Mucosa of stomach (tissue), 1 donor: ENCODE measurements at regions not wholly inside any gene's neighbourhood (a gene's known extent, or its start where the extent isn't known, plus 50 kb on each side); places are given as distances from the start of the nearest gene placed in this dataset.
"Not testable (repeated sequence)": the region's sequence is repeated elsewhere in the genome, so short reads cannot be mapped to it uniquely, and the experiment has no call there.

Source experiments
- H3K27me3 ChIP-seq: one replicate; pipeline ENCODE4 v1.7.0; 2013; ENCODE audit warnings: mild to moderate bottlenecking, low read length; ENCODE audit not compliant: control insufficient read depth, insufficient read depth
- H3K36me3 ChIP-seq: one replicate; pipeline ENCODE4 v1.7.0; 2013; ENCODE audit warnings: low read length; ENCODE audit not compliant: control insufficient read depth, insufficient read depth
- H3K4me1 ChIP-seq: one replicate; pipeline ENCODE4 v1.7.0; 2013; ENCODE audit warnings: mild to moderate bottlenecking, low read length; ENCODE audit not compliant: control insufficient read depth, insufficient read depth
- H3K4me3 ChIP-seq: one replicate; pipeline ENCODE4 v1.7.0; 2013; ENCODE audit warnings: low read length
- H3K9ac ChIP-seq: one replicate; pipeline ENCODE4 v1.7.0; 2013; ENCODE audit warnings: mild to moderate bottlenecking, low read length, moderate library complexity
- H3K9me3 ChIP-seq: one replicate; pipeline ENCODE4 v1.7.0; 2013; ENCODE audit warnings: mild to moderate bottlenecking, low read length, moderate library complexity; ENCODE audit not compliant: control insufficient read depth
- donor health status: Pancreatic carcinoma.

- H3K36me3 ChIP-seq = no peaks in the 10 kb centered on the region
- no peaks in the 10 kb centered on the region for H3K27me3 ChIP-seq
- H3K9ac ChIP-seq = no peak overlapping the region
- H3K9me3 ChIP-seq = no peaks in the 10 kb centered on the region
- H3K4me3 ChIP-seq = no peak overlapping the region
- H3K4me1 ChIP-seq = peaks cover 39% of the 10 kb centered on the region
These were observed 143.4 kb upstream of the CDKN3 start for GRCh38 chr14:54253195-54253947.

GRCh38 chr14:54256156-54256555 lies 140.7 kb upstream of the CDKN3 start:
- Histone ChIP-seq H3K9ac (no peak overlapping the region), H3K4me3 (no peak overlapping the region), H3K4me1 (peaks cover 31% of the 10 kb centered on the region), H3K36me3 (no peaks in the 10 kb centered on the region), H3K9me3 (no peaks in the 10 kb centered on the region), H3K27me3 (no peaks in the 10 kb centered on the region)

DNA sequence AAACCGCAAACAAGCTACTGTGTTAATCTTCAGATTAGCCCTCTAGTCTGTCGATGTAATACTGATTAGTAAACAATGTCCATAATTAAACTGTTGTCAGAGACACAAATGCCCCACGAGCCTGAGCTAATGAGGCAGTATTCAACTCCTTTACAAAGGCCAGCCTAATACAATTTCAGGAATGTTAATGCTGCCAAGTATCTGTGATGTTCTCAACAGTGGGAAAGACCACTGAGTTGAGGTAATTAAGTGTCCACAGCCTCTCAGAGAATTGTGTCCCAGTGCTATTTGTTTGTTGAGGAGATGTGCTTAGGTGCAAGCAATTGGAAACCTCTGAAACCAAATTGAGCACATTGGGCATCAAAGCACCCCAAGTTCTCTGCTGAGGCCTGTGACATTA lies 139.4 kb upstream of the CDKN3 start:
- Histone ChIP-seq H3K9ac (no peak overlapping the region), H3K4me1 (peaks cover 19% of the 10 kb centered on the region), H3K4me3 (no peak overlapping the region), H3K9me3 (no peaks in the 10 kb centered on the region), H3K36me3 (no peaks in the 10 kb centered on the region), H3K27me3 (no peaks in the 10 kb centered on the region)

- Histone ChIP-seq H3K9ac (no peak overlapping the region), H3K9me3 (no peaks in the 10 kb centered on the region), H3K36me3 (no peaks in the 10 kb centered on the region), H3K4me3 (no peak overlapping the region), H3K4me1 (peaks cover 9% of the 10 kb centered on the region), H3K27me3 (no peaks in the 10 kb centered on the region)
These were observed 138.4 kb upstream of the CDKN3 start for GRCh38 chr14:54258382-54258781.

GRCh38 chr14:54259821-54260220 lies 137.0 kb upstream of the CDKN3 start:
- Histone ChIP-seq H3K4me1 (no peaks in the 10 kb centered on the region), H3K9me3 (no peaks in the 10 kb centered on the region), H3K4me3 (no peak overlapping the region), H3K9ac (no peak overlapping the region), H3K36me3 (no peaks in the 10 kb centered on the region), H3K27me3 (no peaks in the 10 kb centered on the region)

- H3K9ac ChIP-seq = no peak overlapping the region
- H3K36me3 ChIP-seq = no peaks in the 10 kb centered on the region
- H3K27me3 ChIP-seq = no peaks in the 10 kb centered on the region
- no peak overlapping the region for H3K4me3 ChIP-seq
- no peaks in the 10 kb centered on the region for H3K9me3 ChIP-seq
- H3K4me1 ChIP-seq = no peaks in the 10 kb centered on the region
These were observed 135.5 kb upstream of the CDKN3 start for GRCh38 chr14:54261283-54261682.

DNA sequence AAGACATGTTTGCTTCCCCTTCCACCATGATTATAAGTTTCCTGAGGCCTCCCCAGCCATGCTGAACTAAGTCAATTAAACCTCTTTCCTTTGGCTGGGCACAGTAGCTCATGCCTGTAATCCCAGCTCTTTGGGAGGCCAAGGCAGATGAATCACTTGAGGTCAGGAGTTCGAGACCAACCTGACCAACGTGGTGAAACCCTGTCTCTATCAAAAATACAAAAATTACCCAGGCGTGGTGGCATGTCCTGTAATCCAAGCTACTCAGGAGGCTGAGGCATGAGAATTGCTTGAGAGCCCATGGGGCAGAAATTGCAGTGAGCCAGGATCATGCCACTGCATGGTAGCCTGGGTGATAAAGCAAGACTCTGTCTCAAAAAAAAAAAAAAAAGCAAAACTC lies 130.2 kb upstream of the CDKN3 start:
- not testable (repeated sequence) for H3K4me3 ChIP-seq, H3K27me3 ChIP-seq, H3K36me3 ChIP-seq, H3K9me3 ChIP-seq, H3K9ac ChIP-seq, H3K4me1 ChIP-seq

DNA sequence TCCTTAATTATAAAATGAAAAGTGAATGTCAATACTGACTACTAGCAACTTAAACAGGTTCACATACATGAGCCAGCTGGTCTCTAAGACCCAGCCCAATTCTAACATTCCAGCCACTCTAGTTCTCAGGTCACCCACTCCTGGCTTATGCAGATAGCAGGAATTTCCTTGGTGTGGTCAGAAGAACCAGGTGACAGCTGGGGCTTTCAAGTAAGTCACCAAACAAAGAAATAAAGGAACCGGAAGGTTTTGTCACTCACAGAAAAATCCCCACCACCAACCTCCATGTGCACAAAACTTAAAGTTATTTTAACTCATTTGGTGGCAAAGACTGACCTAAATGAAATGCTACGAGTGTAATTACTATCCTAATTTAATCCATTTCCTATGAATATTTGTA lies 129.6 kb upstream of the CDKN3 start:
- Histone ChIP-seq H3K27me3 (no peaks in the 10 kb centered on the region), H3K9ac (no peak overlapping the region), H3K4me3 (no peak overlapping the region), H3K9me3 (no peaks in the 10 kb centered on the region), H3K36me3 (no peaks in the 10 kb centered on the region), H3K4me1 (no peaks in the 10 kb centered on the region)

- Histone ChIP-seq H3K36me3 (no peaks in the 10 kb centered on the region), H3K9me3 (no peaks in the 10 kb centered on the region), H3K9ac (no peak overlapping the region), H3K27me3 (no peaks in the 10 kb centered on the region), H3K4me1 (no peaks in the 10 kb centered on the region), H3K4me3 (no peak overlapping the region)
These were observed 120.6 kb upstream of the CDKN3 start for GRCh38 chr14:54275997-54276725.

DNA sequence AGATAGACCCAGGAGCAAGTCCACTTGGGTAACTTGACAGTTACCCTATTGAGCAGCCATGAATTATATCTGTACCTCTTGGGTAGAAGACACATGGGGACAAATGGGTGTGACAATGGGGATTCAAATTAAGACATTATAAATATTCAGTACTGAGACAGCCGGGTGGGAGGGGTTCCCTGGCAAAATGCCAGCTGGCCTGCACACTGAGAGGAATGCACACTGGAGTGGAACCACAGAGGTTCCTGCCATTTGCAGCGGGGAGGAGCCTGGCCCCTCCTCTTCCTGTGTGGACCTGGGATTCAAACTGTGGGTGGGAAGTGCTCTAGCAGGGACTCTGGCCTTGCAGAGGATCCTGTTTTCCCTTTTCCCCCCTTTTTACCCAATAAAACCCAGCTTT lies 118.7 kb upstream of the CDKN3 start:
- H3K36me3 ChIP-seq = no peaks in the 10 kb centered on the region
- no peaks in the 10 kb centered on the region for H3K27me3 ChIP-seq
- H3K9me3 ChIP-seq = no peaks in the 10 kb centered on the region
- no peaks in the 10 kb centered on the region for H3K4me1 ChIP-seq
- no peak overlapping the region for H3K9ac ChIP-seq
- no peak overlapping the region for H3K4me3 ChIP-seq

GRCh38 chr14:54278665-54279295 lies 118.0 kb upstream of the CDKN3 start:
- Histone ChIP-seq H3K36me3 (no peaks in the 10 kb centered on the region), H3K9ac (no peak overlapping the region), H3K4me1 (no peaks in the 10 kb centered on the region), H3K9me3 (no peaks in the 10 kb centered on the region), H3K27me3 (no peaks in the 10 kb centered on the region), H3K4me3 (no peak overlapping the region)

DNA sequence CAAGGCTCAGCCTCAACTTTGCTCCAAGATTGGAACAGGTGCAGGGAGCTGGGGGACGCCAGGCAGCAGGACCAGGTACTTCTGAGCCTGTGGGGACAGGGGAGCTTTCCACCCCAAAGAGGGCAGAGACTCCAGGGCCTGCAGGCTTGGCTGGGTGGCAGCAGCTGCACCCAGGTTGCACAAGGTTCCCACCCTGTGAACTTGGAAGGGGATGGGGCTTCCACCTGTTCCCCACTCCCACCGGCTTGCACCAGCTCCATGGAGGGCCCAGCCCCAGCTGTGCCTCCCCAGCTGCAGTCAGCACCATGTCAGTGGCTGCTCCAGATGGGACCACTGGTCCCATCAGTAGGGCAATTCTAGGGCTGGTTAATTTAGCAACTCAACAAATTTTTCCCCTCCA lies 114.0 kb upstream of the CDKN3 start:
- H3K9ac ChIP-seq = no peak overlapping the region

More for the DNA sequence above, 114.0 kb upstream of the CDKN3 start:
- H3K36me3 ChIP-seq = no peaks in the 10 kb centered on the region
- no peaks in the 10 kb centered on the region for H3K4me1 ChIP-seq
- H3K9me3 ChIP-seq = no peaks in the 10 kb centered on the region
- H3K4me3 ChIP-seq = no peak overlapping the region
- no peaks in the 10 kb centered on the region for H3K27me3 ChIP-seq
